HG02870 (cell line): ENCODE measurements at regions not wholly inside any gene's neighbourhood (a gene's known extent, or its start where the extent isn't known, plus 50 kb on each side); places are given as distances from the start of the nearest gene placed in this dataset.

Experiments used
- ATAC-seq: cut with Tn5 transposase; IDR thresholded peaks from one replicate; pipeline ENCODE4 v1.9.1; 2021; ENCODE audit warnings: mild to moderate bottlenecking, moderate library complexity; ENCODE audit not compliant: unreplicated experiment

GRCh38 chrX:68897118-68897945 lies 68.5 kb downstream of the EFNB1 start:
- no peak for ATAC-seq

- no peak for ATAC-seq
These were observed 67.8 kb downstream of the EFNB1 start for GRCh38 chrX:68896581-68896980.

- no peak for ATAC-seq
These were observed 67.0 kb downstream of the EFNB1 start for GRCh38 chrX:68895778-68896177.

GRCh38 chrX:68895341-68895755 lies 66.5 kb downstream of the EFNB1 start:
- no peak for ATAC-seq

- no peak for ATAC-seq
These were observed 65.9 kb downstream of the EFNB1 start for GRCh38 chrX:68894513-68895340.

GRCh38 chrX:68894142-68894512 lies 65.3 kb downstream of the EFNB1 start:
- no peak for ATAC-seq

GRCh38 chrX:68892651-68893050 lies 63.8 kb downstream of the EFNB1 start:
- ATAC-seq = no peak

GRCh38 chrX:68892134-68892533 lies 63.3 kb downstream of the EFNB1 start:
- no peak for ATAC-seq
